Astrocyte of the spinal cord (primary cell): ENCODE measurements at regions not wholly inside any gene's neighbourhood (a gene's known extent, or its start where the extent isn't known, plus 50 kb on each side); places are given as distances from the start of the nearest gene placed in this dataset.

Experiments used
- DNase-seq: peaks from one replicate; pipeline ENCODE4 v3.0.0; 2011; ENCODE audit warnings: low read depth, low spot score
- H3K4me3 ChIP-seq: 2 replicates; pipeline ENCODE4 v1.5.1; 2011; ENCODE audit warnings: low read depth, mild to moderate bottlenecking, low read length, moderate library complexity
- in situ Hi-C: cut with HindIII; loops from 2 replicates; pipeline ENCODE4 v1.10.0; 2017; ENCODE audit warnings: low sequenced_read_pairs
- TF ChIP-seq, protein P1 (sequence below): IDR thresholded peaks from 2 replicates; pipeline ENCODE4 v1.5.1; 2012; ENCODE audit warnings: low read depth, mild to moderate bottlenecking, low read length, inconsistent platforms

DNA sequence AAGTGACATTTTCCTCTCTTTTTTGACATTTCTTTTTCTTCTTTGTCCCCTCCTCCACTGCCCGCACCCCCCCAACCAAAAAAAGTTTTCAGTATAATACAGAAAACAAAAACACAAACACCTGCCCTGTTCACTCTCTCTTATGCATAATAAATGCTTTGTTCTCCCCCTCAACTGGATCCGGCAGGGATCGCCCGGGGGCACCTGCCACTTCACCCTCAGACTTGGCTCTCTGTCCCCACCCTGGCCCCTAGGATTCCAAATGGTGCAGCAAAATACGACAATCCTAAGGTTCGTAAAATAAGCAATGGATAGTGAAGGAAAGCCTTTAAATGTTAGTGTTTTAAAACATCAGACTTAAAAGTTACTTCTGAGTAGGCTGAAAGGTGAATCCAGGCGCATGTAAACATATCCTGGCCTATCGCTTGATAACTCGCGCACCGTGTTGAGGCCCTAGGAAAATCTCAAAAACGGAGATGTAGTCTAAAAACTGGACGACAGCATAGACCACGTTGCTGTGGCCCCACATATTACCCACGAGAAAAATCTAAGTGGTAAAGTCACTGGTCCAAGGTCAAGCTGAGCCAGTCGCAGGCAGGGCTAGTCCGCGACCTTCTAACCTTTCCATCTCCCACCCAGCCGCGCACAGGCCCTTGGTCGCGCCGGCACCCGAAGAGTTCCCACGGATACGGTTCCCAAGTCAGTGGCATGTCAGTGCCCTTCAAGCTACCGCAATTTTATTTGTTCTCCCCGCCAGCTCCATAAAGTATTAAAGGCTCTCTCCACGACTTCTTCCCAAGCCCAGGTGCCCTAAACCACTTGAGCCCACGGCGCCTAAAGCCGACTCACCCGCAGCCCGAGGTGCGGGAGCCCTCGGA lies 130.8 kb downstream of the OGFRL1 start:
- in situ Hi-C loops, result no loop called here
- TF ChIP-seq, protein P1, sequence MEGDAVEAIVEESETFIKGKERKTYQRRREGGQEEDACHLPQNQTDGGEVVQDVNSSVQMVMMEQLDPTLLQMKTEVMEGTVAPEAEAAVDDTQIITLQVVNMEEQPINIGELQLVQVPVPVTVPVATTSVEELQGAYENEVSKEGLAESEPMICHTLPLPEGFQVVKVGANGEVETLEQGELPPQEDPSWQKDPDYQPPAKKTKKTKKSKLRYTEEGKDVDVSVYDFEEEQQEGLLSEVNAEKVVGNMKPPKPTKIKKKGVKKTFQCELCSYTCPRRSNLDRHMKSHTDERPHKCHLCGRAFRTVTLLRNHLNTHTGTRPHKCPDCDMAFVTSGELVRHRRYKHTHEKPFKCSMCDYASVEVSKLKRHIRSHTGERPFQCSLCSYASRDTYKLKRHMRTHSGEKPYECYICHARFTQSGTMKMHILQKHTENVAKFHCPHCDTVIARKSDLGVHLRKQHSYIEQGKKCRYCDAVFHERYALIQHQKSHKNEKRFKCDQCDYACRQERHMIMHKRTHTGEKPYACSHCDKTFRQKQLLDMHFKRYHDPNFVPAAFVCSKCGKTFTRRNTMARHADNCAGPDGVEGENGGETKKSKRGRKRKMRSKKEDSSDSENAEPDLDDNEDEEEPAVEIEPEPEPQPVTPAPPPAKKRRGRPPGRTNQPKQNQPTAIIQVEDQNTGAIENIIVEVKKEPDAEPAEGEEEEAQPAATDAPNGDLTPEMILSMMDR, result no peak
- DNase-seq, result no peak
- H3K4me3 ChIP-seq, result peak overlapping the region; percentile 80

DNA sequence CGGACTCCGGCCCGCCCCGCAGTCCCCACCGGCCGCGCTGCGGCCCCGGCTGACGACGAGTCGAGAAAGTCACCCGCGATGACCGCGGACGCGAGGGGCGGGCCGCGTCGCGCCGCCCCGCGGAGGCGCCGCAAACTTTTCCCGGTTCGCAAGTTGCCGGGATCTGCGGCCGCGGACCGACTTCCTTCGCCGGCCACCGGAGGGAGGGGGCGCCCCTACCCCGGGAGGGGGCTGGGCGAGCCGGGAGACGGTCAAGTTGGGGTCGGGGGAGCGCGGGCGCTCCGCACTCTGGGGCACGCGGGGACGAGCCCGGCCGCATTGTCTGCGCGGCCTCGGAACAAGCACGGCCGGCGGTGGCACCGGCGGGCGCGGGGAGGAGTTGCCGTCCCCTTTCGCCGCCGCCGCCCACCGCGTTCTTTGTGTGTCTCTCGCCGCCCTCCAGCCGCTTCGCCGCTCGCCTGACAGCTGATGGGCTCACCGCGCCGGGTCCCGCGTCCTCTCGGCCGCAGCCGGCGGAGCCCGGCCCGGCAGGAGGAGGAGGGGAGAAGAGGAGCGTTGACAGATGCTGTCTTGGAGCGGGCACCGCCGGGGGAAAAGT lies 131.6 kb downstream of the OGFRL1 start:
- in situ Hi-C loops, result no loop called here
- H3K4me3 ChIP-seq, result peak overlapping the region; percentile 80
- TF ChIP-seq, protein P1, result peak; percentile 3
- DNase-seq, result peak; percentile 56

DNA sequence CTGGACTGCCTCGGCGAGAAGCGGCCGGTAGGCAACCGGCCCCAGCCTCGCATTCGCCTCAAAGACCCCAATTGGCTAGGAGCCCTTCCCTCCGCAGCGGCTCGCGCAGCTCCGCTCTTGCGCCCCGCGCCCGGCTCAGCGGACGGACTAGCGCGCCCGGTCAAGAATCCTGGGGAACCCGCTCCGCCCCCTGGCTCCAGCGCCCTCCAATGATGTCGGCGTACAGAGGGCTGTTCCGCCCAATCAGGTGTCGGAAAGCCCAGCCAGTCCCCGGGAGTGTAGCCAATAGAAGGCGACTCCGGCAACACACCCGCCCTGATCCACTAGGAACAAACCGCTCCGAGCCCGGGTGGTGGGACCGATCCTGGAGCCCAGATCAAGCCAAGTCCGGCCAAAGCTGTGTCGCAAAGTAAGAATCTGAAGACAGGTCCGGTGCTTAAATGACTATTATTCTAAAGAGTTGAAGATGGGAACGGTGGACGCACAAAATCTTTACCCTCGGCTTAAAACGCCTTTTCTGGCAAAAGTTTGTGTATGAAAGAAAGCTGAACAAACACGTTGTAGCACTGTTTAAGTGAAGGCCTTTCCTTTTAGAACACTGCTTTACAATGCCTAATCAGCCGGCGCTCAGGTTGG lies 132.2 kb downstream of the OGFRL1 start:
- TF ChIP-seq, protein P1, result no peak
- in situ Hi-C loops, result no loop called here
- H3K4me3 ChIP-seq, result peak overlapping the region; percentile 80
- peak; percentile 97 for DNase-seq

DNA sequence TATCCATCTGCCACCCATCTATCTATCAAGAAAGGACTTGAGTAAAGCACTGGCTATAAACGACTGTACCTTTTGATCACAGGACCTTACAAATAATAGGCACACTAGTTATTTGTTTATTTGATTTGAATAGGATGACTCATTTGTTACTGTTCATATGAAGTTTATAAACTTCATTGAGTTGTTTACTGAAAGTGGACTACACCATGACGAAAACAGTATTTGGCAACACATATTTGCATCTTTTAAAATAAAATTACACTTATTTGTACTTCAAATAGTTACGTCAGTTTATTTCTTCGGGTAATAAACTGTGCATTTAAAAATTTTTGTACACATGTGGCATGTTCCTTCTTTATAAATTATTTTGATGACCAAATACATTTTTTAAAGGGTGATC lies 133.0 kb downstream of the OGFRL1 start:
- in situ Hi-C loops, result no loop called here
- TF ChIP-seq, protein P1, result no peak
- DNase-seq, result no peak
- no peak overlapping the region for H3K4me3 ChIP-seq

DNA sequence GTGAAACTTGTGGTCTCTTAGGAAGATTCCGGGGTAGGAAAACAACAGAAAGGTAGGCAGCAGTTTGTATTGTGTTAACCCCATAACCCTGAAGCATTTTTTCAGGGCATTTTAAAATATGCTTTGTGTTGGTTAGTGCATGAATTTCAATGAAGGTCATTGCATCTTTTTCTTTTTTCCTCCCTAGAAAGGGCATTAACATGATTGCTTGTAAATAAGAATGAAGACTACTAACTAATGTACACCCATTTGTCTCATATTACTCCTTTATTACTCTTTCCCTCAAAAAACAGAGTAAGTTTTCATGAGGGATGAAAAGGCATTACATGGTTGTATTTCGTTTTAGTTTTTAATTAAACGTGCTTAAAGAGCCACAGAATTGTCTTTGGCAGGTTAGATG lies 141.4 kb downstream of the OGFRL1 start:
- DNase-seq, result no peak
- H3K4me3 ChIP-seq, result no peak overlapping the region
- TF ChIP-seq, protein P1, result no peak
- in situ Hi-C loops, result no loop called here

DNA sequence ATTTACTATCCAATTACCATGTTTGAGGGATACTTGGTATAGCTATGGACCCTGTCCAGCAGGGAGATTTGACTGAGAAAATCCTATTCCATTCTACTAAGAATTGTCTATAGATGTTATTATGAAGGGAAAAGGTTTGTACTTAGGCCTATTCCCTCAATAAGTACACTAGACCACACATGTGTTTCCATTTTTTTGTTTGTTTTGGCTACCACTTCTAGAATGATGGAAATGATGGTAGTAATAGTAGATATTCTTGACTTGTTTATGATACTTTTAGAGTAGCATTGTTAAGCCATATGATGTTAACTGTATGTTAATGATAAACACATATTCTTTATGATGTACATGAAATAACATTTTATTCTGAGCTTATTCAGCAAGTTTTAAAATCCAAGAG lies 144.8 kb downstream of the OGFRL1 start:
- TF ChIP-seq, protein P1, result no peak
- in situ Hi-C loops, result no loop called here
- no peak overlapping the region for H3K4me3 ChIP-seq
- no peak for DNase-seq
